ENCODE measurements at regions not wholly inside any gene's neighbourhood (a gene's known extent, or its start where the extent isn't known, plus 50 kb on each side); places are given as distances from the start of the nearest gene placed in this dataset.

GRCh38 chr18:64333584-64333983, 184.7 kb upstream of the LINC00305 start:
- no peak for TF ChIP-seq CTCF (IDR thresholded peaks at IDR 0.05; ENCODE audit: low read depth, low read length, poor library complexity, severe bottlenecking)
- no peak for TF ChIP-seq EZH2phosphoT487 (IDR thresholded peaks at IDR 0.05; ENCODE audit: borderline replicate concordance, low read length)
